ENCODE measurements at regions not wholly inside any gene's neighbourhood (a gene's known extent, or its start where the extent isn't known, plus 50 kb on each side); places are given as distances from the start of the nearest gene placed in this dataset.
"Not testable (repeated sequence)": the region's sequence is repeated elsewhere in the genome, so short reads cannot be mapped to it uniquely, and the experiment has no call there.

DNA sequence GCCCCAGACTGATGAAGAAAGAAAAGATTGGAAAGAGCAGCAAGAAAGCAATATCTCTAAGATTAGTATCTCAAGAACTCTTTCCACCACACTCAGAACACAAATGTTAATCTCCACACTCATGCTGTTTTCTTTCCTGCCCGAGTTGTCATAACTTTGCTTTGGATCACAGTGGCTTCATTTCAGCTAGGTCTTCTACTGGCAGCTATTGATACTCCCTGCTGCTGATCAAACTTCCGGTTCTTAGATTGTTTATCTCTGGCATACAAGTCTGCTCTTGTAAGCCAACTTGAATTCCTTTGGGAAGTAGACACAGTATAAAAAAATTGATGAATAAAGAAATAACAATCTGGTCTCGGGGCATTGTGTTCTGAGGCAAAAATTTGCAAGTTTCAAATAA is 77.7 kb upstream of the SPEF2 start:
- H3K4me3 ChIP-seq (ENCODE audit: low read depth, low read length), result no peak overlapping the region
- DNase-seq, result no peak
- in situ Hi-C loops (cut with HindIII; ENCODE audit: low pct_ligation_motif_present, low sequenced_read_pairs), result no loop called here
- H3K27ac ChIP-seq, result no peak overlapping the region
- TF ChIP-seq, protein P1, sequence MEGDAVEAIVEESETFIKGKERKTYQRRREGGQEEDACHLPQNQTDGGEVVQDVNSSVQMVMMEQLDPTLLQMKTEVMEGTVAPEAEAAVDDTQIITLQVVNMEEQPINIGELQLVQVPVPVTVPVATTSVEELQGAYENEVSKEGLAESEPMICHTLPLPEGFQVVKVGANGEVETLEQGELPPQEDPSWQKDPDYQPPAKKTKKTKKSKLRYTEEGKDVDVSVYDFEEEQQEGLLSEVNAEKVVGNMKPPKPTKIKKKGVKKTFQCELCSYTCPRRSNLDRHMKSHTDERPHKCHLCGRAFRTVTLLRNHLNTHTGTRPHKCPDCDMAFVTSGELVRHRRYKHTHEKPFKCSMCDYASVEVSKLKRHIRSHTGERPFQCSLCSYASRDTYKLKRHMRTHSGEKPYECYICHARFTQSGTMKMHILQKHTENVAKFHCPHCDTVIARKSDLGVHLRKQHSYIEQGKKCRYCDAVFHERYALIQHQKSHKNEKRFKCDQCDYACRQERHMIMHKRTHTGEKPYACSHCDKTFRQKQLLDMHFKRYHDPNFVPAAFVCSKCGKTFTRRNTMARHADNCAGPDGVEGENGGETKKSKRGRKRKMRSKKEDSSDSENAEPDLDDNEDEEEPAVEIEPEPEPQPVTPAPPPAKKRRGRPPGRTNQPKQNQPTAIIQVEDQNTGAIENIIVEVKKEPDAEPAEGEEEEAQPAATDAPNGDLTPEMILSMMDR (IDR thresholded peaks at IDR 0.05; ENCODE audit: low read depth, low read length, missing control alignments), result no peak
- H3K27me3 ChIP-seq (replicated peaks), result no peaks in the 10 kb centered on the region
- H3K36me3 ChIP-seq (replicated peaks), result no peaks in the 10 kb centered on the region

DNA sequence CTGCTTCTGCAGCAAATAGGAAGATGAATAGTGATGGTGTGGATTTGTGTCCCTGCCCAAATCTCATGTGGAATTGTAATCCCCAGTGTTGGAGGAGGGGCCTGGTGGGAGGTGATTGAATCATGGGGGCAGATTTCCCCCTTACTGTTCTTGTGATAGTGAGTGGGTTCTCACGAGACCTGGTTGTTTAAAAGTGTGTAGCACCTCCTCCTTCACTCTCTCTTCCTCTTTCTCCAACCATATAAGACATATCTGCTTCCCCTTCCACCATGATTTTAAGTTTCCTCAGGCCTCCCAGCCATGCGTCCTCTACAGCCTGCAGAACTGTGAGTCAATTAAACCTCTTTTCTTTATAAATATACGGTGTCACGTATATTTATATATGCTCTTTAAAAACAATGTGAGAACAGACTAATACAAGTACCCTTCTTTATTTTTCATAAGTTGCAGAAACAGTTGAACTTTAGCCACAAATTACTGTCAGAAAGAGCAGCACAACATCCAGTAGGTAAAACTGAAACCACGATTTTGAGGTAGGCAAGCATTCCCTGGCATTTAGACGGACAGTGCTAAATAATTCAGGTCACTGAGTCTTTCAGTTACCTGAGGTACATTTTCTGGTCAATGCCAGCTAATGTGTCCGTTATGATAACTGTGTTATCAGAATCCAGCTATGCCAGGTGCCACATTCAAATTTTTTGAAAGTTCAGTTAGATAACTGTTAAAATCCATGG is 79.3 kb upstream of the SPEF2 start:
- in situ Hi-C loops (cut with HindIII; ENCODE audit: low pct_ligation_motif_present, low sequenced_read_pairs), result no loop called here
- H3K27me3 ChIP-seq (replicated peaks), result no peaks in the 10 kb centered on the region
- H3K27ac ChIP-seq, result no peak overlapping the region
- no peaks in the 10 kb centered on the region for H3K36me3 ChIP-seq (replicated peaks)
- TF ChIP-seq, protein P1 (IDR thresholded peaks at IDR 0.05; ENCODE audit: low read depth, low read length, missing control alignments), result no peak
- no peak for DNase-seq
- H3K4me3 ChIP-seq (ENCODE audit: low read depth, low read length), result no peak overlapping the region

DNA sequence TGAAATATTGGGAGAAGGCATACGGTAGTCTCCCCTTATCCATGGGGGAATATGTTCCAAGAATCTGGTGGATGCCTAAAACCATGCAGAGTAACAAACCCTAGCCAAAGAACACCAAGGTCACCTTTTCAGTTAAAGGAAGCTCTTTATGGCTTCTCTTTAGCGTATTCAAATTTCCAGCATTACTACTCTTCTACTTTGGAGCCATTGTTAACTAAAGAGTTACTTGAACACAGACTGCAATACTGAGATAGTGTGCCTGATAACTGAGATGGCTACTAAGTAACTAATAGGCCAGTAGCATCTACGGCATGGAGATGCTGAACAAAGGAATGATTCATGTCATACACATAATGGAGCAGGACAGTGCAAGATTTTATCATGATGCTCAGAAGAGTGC is 84.5 kb upstream of the SPEF2 start:
- no peaks in the 10 kb centered on the region for H3K36me3 ChIP-seq (replicated peaks)
- in situ Hi-C loops (cut with HindIII; ENCODE audit: low pct_ligation_motif_present, low sequenced_read_pairs), result no loop called here
- H3K27me3 ChIP-seq (replicated peaks), result no peaks in the 10 kb centered on the region

DNA sequence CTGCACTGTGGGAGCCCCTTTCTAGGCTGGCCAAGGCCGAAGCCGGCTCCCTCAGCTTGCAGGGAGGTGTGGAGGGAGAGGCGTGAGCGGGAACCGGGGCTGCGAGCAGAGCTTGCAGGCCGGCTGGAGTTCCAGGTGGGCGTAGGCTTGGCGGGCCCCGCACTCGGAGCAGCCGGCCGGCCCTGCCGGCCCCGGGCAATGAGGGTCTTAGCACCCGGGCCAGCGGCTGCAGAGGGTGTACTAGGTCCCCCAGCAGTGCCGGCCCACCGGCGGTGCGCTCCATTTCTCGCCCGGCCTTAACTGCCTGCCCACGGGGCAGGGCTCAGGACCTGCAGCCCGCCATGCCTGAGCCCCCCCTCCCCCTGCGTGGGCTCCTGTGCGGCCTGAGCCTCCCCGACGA is 86.1 kb upstream of the SPEF2 start:
- DNase-seq; H3K27ac ChIP-seq; H3K4me3 ChIP-seq (ENCODE audit: low read depth, low read length); H3K36me3 ChIP-seq (replicated peaks); in situ Hi-C loops (cut with HindIII; ENCODE audit: low pct_ligation_motif_present, low sequenced_read_pairs); H3K27me3 ChIP-seq (replicated peaks): not testable (repeated sequence)

More for the DNA sequence above, 84.5 kb upstream of the SPEF2 start:
- TF ChIP-seq, protein P1 (IDR thresholded peaks at IDR 0.05; ENCODE audit: low read depth, low read length, missing control alignments), result no peak
- Histone ChIP-seq H3K4me3 (ENCODE audit: low read depth, low read length) (no peak overlapping the region), H3K27ac (no peak overlapping the region)
- no peak for DNase-seq

DNA sequence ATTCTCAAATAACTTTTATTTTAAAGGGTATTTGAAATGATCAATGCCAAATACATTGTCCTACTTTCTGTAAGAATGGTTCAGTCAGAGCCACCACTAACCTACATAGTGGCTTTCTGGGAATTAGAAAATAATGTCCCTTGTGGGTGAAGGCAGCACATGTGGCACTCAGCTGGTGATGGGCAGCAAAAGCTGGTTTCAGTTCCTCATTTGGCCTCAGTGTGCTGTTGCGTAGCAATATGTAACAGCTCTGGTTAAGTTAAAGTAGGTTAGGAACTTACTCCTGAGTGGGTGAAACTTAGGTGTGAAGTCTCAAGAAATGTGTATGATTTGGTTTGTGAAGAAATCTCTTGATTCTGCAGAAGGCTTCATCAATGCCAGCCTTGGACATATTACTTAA is 99.6 kb upstream of the SPEF2 start:
- H3K36me3 ChIP-seq (replicated peaks), result no peaks in the 10 kb centered on the region
- no peak for DNase-seq
- TF ChIP-seq, protein P1 (IDR thresholded peaks at IDR 0.05; ENCODE audit: low read depth, low read length, missing control alignments), result no peak
- in situ Hi-C loops (cut with HindIII; ENCODE audit: low pct_ligation_motif_present, low sequenced_read_pairs), result no loop called here
- no peak overlapping the region for H3K4me3 ChIP-seq (ENCODE audit: low read depth, low read length)
- H3K27ac ChIP-seq, result no peak overlapping the region
- no peaks in the 10 kb centered on the region for H3K27me3 ChIP-seq (replicated peaks)

DNA sequence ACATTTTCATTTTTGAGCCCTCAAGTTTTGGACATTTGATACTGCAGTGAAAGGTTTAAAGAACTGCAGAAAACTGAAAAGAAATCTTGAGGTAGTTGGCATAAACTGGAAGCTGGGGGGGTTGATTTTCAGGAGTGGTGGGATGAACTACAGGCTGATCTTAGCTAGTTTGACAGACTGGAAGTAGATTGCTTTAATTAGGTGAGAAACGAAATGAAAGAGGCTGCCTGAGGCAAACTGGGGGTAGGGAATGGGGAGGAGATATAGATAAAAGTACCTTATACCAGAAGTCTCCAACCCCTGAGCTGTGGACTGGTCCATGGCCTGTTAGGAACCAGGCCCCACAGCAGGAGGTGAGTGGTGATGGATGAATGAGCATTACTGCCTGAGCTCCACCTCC is 101.4 kb upstream of the SPEF2 start:
- H3K27me3 ChIP-seq (replicated peaks), result no peaks in the 10 kb centered on the region
- in situ Hi-C loops (cut with HindIII; ENCODE audit: low pct_ligation_motif_present, low sequenced_read_pairs), result no loop called here
- H3K4me3 ChIP-seq (ENCODE audit: low read depth, low read length), result no peak overlapping the region
- no peak for DNase-seq
- H3K27ac ChIP-seq, result no peak overlapping the region
- TF ChIP-seq, protein P1 (IDR thresholded peaks at IDR 0.05; ENCODE audit: low read depth, low read length, missing control alignments), result no peak
- H3K36me3 ChIP-seq (replicated peaks), result no peaks in the 10 kb centered on the region
